ENCODE measurements at regions not wholly inside any gene's neighbourhood (a gene's known extent, or its start where the extent isn't known, plus 50 kb on each side); places are given as distances from the start of the nearest gene placed in this dataset.
"Not testable (repeated sequence)": the region's sequence is repeated elsewhere in the genome, so short reads cannot be mapped to it uniquely, and the experiment has no call there.

DNA sequence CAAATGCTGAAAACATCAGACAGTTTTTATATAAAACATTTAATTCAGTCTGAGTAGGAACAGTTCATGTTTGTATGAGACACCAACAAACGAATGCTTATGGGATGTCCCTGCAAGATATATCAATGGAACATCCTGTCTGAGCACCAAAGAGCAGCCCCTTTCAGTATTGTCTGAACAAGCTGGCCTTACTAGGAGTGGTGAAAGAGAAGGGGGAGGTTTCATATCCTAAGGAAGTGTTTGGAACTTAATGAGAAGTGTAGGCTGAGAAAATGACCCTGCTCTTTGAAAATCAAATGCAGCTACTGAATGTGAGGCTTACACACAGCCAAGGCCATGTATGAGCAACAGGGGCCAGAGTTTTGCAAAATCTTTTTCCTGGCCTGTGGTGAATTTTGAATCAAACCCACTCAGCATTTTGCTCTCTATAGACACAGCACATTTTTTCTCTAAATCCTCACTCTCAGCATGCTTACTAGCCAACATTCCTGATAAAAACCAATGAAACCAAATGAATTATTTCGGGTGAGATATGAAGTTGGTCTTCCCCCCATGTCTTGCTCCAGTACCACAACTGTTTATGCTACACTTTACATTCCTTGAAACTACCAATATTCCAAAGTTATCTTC lies 119.4 kb downstream of the LUZP4 start:
- no peak for DNase-seq

- DNase-seq: no peak
Measured at GRCh38 chrX:115409551-115409950, 120.0 kb downstream of the LUZP4 start.

- no peak for DNase-seq
Measured at GRCh38 chrX:115410731-115411428, 121.4 kb downstream of the LUZP4 start.

GRCh38 chrX:115413246-115413878 lies 123.8 kb downstream of the LUZP4 start:
- DNase-seq: no peak

- DNase-seq: no peak
Measured at GRCh38 chrX:115419069-115419468, 129.6 kb downstream of the LUZP4 start.

DNA sequence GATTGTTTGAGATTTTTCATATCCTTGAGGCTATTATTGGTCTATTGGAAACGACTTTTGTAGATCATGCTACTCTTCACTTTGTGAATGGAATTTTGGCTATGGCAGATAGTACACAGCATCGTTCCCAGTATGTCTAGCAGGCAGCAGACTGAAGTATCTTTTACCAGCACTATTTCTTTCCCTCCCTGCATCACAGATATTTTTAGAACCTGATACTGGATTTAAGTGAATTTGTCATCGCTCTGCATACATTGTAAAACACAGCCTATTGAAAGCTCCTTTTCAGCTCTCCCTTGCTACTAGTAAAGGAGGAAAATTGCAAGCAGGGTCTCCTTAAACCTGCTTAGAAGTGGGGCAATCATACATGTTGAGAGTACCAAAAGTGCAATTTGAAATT lies 133.6 kb downstream of the LUZP4 start:
- no peak for DNase-seq

GRCh38 chrX:115425359-115425758 lies 135.6 kb upstream of the PLS3 start:
- DNase-seq: no peak

DNA sequence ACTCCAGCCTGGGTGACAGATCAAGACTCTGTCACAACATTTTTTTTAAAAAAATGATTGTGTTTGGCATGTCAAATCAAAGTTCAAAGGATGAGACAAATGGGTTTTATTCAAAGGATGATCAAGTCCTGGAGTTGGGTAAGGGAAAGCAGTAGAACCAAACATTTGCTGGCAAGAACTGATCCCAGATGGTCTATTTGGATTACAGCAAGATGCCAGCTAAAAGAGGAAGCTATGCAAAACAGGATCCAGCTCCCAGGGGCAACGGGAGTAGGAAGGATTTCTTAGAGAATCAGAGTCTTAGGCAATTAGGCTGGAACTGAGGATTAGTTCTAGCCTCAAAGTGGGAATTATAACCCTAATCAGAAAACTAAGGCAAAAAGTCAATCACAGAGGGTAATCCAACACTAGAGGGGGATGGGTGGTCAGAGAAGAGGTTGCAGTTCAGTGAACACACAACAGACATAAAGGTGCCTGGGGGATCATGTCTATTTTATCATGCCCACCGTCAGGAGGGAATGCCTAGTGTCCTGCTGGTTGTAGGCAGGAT lies 133.0 kb upstream of the PLS3 start:
- no peak for DNase-seq

DNA sequence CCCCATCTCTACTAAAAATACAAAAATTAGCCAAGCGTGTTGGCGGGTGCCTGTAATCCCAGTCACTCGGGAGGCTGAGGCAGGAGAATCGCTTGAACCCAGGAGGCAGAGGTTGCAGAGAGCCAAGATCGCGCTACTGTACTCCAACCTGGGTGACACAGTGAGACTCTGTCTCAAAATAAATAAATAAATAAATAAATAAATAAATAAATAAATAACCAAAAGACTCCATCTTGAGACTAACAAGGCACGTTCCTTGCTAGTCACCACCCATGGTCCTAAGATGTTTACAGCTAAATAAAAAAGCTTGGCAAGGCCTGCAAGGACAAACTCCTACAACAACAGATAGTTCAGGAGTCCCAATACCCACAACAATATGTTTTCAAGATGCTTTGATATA lies 126.1 kb upstream of the PLS3 start:
- not testable (repeated sequence) for DNase-seq

- DNase-seq: no peak
Measured at GRCh38 chrX:115437841-115438595, 123.0 kb upstream of the PLS3 start.

GRCh38 chrX:115448146-115448545 lies 112.8 kb upstream of the PLS3 start:
- DNase-seq: no peak

- DNase-seq: no peak
Measured at GRCh38 chrX:115449742-115450141, 111.2 kb upstream of the PLS3 start.

- DNase-seq: no peak
Measured at GRCh38 chrX:115452251-115452650, 108.7 kb upstream of the PLS3 start.

GRCh38 chrX:115459883-115460880 lies 100.8 kb upstream of the PLS3 start:
- no peak for DNase-seq

- no peak for DNase-seq
Measured at GRCh38 chrX:115462406-115462805, 98.6 kb upstream of the PLS3 start.

GRCh38 chrX:115467961-115468360 lies 93.0 kb upstream of the PLS3 start:
- no peak for DNase-seq

GRCh38 chrX:115472131-115472530 lies 88.8 kb upstream of the PLS3 start:
- no peak for DNase-seq

GRCh38 chrX:115486510-115486909 lies 74.5 kb upstream of the PLS3 start:
- DNase-seq: no peak

GRCh38 chrX:115487608-115488007 lies 73.4 kb upstream of the PLS3 start:
- DNase-seq: no peak

DNA sequence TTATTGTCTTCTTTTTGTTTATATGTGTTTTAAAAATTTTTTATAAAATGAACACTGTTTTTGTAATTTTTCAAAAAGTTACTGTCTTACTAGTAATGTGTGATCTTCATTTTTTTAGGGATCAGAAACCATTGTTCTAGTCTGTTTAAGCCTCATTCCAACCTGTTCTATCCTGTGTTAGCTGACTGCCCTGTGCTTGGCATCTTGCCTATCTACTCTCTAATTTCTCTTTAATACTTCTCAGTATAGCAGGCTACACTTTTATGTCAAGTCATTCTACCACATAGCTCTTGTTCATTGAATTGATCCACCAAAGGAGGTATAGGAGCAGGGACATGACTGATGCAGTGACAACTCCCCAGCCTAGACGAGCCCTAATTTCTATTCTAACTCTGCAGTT lies 70.2 kb upstream of the PLS3 start:
- DNase-seq: no peak

- DNase-seq: no peak
Measured at GRCh38 chrX:115491766-115492165, 69.2 kb upstream of the PLS3 start.

DNA sequence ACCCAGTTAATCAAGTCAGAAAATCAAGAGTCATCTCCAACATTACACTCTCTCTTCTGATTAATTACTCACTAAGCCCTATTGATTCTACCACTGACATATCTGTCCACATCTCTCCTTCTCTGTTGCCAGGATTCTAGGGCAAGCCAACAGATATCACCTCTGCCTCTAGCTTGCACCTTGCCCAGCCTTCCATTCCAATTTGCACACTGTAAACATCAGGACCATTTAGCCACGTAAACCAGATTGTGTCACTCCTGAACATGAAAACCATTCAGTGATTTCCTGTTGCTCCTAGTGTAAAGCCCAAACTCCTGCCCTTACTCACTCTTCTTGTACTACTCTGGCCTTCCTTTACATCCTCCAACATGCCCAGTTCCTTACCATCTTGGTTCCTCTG lies 68.0 kb upstream of the PLS3 start:
- DNase-seq: no peak
